HG03095 (cell line): ENCODE measurements at regions not wholly inside any gene's neighbourhood (a gene's known extent, or its start where the extent isn't known, plus 50 kb on each side); places are given as distances from the start of the nearest gene placed in this dataset.
"Not testable (repeated sequence)": the region's sequence is repeated elsewhere in the genome, so short reads cannot be mapped to it uniquely, and the experiment has no call there.

Experiments
- ATAC-seq: cut with Tn5 transposase; IDR thresholded peaks from one replicate; pipeline ENCODE4 v1.9.1; 2021; ENCODE audit warnings: moderate library complexity; ENCODE audit not compliant: unreplicated experiment

DNA sequence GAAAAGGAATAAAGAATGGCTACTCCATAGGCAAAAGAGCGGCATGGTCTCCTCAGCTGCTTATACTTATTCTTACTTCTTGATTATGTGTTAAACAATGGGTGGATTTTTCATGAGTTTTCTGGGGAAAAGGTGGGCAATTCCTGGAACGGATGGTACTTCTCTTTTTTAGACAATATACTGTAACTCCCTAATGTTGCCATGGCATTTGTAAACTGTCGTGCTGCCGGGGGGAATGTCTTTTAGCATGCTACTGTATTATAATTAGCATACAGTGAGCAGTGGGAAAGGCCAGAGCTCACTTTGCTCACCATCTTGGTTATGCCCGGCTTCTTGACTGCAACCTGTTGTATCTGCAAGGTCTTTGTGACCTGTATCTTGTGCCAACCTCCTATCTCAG is 372.1 kb upstream of the AKR1E2 start:
- ATAC-seq, result no peak

DNA sequence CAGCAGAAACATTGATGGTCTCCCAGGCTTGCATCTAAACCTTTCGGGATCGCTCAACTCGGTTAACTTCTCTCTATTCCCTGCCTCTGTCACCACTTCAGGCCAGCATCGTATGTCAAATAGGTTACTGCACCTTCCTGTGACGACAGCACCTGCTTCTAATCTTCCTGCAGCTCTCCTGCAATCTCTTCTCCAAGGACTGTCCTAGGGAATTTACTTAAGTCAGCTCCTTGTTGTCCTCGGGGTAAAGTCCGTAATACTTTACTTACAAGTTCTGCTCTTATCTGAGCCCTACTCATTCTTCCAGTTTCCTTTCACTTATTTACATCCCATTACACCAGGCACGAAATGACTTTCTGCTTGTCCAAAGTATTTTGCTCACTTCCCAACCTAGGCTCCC is 372.7 kb upstream of the AKR1E2 start:
- no peak for ATAC-seq

DNA sequence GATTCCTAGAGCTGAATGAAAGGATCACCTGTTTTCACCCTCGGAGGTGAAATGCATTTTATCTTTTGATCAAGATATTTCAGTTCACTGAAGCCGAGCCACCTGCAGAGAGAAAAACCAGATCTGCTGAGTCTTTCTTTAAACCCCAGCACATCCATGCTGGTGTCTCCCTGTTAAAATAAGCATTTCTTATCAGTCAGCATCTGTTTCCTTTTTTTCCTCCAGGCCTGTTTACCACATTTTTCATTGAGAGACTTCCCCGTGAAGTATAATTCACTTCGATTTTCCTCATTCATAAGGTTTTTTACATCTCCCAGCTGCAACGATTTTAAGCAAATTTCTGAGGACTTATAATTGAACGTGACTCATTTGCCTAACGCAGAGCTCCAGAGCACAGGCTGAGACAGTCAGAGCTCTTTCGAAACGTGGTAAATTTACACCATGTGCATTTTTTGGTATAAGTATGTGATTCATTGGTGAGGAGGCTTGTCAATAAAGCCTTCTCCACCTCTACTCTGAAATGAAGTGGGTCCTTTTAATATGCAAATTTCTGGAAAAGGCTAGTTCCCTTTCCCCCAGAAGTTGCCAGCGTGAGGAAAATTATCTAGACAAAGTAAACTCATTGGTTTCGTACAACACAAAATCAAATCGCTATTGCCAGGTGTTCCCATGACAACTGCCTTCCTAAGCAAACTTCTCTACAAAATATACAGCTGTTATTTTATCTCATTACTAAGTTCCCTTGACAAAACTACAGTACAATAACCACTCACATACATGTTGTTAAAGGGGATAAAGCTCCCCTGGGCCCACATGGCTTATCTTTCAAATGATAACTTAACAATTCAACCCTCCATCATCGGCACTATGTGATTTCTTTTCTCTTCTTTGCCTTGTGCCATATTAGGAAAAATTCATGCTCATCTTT is 374.8 kb upstream of the AKR1E2 start:
- ATAC-seq, result no peak

DNA sequence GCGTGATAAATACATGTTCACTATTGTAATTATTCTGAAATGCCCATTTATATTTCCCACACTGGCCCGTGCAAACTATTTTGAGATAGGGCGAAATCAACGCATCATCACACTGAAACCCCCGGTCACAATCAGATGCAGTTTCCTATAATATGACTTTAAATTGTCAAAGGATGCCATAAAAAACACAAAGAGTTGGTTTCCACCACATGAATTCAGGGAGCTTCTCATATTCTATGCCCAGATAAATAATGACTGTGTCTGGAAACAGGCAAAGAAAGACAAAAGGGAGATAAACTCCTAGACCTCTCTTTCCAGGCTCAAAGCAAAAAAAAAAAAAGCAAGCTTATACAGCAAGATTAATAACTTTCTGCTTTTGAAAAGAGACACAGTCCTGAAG is 375.8 kb upstream of the AKR1E2 start:
- ATAC-seq, result no peak

DNA sequence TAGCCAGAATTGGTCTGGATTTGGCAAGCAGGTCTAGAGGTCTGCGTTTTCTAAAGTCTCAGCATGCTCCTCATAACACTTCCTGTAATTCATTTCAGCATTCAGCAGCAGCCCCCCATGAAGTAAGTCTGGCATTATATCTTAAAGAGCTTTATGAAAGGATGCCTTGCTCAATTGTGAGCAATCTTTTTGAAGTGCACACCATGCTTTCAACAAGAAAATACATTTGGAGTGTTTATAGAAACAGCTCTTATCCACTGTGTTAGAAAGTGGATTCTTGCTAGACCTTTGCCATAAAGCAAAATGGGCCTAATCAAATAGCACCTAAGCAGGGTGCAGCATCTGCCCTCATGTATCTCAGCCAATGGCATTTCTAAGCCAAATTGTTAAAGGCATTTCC is 378.0 kb upstream of the AKR1E2 start:
- no peak for ATAC-seq

DNA sequence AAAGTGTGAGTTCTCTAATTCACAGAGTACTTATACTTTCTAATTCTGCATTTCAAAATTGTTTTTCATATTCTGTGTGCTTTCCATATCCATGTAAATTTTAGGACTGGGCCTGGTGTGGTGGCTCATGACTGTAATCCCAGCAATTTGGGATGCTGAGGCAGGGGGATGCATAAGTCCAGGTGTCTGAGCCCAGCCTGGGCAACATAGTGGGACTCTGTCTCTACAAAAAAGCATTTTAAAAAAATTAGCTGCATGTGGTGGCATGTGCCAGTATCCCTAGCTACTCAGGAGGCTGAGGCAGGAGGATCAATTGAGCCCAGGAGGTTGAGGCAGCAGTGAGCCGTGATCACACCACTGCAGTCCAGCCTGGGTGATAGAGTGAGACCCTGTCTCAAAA is 382.6 kb upstream of the AKR1E2 start:
- no peak for ATAC-seq

DNA sequence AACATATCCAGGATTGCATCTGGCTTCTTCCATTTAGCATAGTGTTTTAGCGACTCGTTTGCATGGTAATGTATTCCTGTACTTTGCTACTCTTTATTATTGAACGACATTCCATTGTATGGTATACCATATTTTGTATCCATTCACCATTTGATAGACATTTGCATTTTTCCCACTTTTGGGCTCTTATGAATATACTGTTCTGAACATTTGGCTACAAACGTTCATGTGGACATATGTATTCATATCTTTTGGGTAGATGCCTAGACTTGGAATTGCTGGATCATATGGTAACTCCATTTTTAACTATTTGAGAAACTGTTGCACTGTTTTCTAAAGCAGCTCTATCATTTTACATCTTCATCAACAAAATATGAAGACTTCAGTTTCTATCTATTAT is 383.7 kb upstream of the AKR1E2 start:
- ATAC-seq, result no peak

DNA sequence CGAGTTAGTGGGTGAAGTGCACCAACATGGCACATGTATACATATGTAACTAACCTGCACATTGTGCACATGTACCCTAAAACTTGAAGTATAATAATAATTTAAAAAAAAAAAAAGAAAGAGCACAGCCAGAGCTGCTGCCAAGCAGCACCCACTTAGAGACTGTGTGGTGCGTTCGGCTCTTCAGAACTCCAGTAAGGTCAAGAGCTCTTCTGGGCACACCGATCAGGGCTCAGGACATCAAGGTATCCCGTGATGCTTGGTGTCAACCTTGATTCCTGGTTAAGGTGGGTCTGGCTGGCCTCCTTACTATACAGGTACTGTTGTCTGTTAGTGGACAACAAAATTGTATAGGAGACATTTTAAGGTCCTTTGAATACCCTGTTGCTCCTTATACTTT is 385.7 kb upstream of the AKR1E2 start:
- ATAC-seq, result no peak

DNA sequence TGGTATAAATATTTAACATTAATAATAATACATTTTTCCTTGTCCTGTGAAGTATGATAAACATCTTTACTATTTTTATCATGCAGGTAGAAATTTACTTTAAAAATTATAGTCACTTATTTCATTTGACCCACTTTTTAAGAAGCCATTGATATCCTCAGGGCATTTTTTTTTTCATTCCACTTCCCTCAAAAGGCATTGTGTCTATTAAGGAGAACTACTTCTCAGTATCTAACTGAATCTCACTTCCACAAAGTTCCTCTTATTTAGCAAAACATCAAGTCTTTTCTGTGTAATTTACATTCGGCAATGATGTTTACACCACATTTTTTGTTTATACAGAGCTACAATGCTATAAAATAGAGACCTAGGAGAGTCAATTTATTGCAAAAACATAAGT is 388.2 kb upstream of the AKR1E2 start:
- no peak for ATAC-seq

DNA sequence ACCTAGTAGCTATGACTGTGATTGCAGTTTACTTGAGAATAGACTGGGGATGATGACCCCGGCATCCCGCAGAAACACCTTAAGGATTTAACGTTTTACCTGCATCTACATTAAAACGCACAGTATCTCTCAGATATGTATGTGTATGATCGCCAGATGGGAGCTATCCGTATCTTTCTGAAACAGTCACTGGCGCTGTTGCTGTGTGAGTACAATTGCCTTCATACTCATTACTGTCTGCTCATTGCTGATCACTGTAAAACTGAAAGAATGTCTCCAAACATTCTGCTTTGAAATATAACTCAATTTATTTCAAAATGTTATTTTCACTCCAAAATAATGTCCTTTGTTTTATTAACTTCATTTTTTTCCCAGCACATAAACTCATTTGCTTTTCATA is 388.9 kb upstream of the AKR1E2 start:
- no peak for ATAC-seq

DNA sequence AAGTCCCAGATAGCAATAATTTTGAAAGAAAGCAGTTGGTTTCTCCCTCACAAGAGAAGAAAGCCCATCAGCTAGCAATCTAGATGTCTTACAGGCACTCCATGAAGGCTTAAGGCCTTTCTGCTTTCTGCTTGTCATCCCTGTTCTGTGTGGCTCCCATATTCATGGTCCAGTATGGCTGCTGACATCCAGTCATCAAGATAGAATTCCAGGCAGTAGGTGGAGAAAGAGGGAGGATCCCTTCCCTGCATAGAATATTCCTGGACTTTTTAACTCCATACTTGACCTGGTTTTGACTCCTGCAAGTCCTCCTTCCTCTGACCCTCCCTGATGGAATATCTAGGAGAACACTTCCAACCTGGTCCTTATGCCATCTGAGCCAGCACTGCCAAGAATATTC is 389.9 kb upstream of the AKR1E2 start:
- ATAC-seq, result no peak

DNA sequence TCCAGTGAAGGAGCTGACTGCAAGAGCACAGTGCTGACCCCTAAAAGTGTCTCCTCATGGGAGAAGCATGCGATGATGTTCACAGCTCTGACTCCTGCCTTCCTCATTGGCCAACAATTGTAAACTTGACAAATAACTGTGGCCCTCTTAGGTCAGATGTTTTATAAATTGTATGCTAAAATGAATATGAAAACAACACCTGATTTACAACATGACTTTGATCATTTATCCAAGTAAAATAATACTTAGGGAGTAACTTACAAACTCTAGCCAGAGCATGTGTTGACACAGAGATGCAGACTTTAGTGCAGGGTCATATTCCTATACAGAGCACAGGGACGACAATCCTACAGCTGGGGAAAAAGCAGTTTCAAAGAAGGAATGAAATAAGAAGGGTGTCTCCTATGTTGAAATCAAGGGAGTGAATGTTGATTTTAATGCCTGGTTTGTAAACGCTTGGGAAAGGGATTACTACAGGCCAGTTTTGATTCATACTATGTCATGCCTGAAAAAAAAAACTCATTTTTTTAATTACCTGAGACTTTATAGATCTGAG is 391.4 kb upstream of the AKR1E2 start:
- no peak for ATAC-seq

DNA sequence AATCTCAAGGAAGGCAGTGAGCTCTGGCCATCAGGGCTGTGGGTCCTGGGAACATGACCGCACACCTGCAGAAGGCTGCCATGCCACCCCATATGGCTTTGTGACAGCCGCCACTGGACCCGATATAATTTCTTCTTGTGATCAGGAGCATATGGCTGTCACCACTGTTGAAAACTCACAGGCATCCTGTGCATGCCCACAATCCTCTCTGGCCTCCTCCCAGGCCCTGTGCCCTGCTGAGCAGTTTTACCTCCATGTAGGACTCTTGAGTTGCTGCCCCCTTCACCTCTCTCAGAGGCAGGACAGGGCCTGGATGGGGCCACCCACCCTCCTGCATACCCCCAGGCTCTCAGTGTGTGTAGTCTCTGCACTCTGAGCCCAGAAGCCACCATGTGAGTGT is 391.9 kb upstream of the AKR1E2 start:
- ATAC-seq, result no peak

DNA sequence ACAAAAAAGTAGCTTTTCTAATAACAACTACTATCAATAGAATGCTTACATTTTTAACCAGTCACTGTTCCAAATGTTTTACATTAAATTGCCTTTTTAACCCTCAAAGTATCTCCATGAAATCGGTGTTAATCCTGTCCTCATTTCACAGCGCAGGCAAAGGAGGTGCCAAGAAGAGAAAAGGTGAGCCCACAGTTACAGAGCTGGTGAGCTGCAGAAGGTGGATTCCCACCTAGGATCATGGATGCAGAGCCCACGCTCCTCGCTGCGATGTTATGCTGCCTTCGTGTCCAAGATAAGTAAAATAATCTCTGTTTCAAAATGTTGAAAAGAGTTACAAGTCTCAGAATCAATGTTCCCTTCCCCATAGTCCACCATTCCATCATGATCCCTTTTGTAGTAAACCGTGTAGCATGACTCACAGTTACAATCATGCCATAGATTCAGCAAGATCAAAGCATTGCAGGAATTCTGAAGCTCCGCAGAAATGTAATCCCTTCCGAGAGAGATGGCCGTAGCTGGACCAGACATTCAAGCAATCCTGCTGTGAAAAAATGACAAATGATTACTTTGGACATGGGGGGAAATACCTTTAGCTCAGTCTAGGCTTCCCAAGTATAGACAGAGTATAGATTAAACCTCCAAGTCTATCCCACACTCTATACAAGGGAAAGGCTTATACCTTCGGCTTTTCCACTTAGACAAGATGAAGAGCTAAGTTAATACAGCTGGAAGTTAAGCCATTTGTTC is 394.7 kb upstream of the AKR1E2 start:
- no peak for ATAC-seq

DNA sequence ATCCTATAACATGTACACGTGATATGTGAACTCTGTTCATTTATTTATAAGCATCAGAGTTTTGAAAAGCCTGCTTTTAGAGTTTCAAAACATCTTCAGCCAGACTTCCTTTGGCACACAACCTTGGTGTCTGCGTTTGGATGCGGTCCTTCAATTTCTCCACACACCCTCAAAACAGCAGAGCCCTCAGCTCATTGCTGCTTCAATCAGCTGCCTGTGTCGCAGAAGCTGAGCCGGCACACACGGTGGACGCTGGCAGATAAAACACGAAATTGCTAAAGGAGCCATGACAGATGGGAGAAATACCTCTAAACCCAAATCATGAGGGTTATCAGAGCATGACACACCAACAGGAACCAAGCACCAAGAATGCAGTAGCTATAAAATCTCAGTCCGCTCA is 396.4 kb upstream of the AKR1E2 start:
- ATAC-seq, result no peak

DNA sequence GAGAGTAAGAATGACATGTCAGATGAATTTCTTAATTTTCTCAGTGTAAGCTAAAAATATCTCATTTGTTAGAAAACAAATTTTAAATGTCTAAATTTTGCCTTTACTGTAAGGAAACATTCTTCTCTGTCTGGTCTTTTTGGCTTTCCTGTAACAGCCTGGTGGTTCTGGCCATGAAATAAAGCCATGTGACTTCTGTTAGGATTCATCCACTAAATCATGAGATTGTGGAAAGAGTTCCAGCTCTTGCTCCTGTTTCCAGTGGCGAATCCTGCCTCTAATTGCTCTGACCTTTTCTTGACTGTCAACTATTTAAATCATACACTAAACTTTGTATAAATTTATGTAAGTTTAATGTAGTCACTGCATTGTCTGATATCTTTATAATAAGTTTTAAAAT is 398.5 kb upstream of the AKR1E2 start:
- ATAC-seq, result no peak

DNA sequence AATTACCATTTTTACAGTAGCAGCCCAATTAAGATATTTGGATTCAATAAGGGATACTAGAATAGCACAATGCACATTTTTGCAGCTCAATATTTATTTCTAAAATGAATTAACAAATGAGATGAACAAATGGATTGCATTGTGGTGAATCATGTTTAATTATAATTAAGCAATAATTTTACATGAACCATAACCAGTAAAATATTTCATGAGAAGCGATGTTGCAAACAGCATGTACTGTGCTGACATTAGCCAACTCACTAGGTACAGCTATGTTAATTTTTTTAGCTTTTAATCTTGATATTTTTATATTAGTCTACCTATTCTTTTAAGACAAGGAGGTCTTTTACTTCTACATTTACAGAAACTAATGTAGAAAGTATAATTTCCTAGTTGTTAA is 399.1 kb upstream of the AKR1E2 start:
- ATAC-seq, result no peak

DNA sequence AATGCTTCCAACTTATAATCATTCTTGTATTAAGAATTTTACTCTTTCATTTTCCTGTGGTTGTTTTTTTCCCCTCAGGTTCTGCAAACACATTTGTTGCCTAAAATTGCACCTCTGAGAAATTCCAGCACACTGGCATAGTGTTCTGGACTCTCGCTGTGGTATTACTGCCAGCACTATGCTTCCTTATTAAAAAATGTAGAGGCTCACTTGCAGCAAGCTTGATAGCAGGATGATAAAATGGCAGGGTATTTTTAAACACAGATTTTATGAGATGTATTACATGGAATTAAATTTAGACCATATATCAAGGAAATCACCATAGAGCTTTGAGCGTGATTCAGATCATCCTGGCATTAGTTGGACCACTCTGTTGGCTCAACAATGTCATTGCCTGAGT is 416.7 kb upstream of the AKR1E2 start:
- ATAC-seq, result no peak

DNA sequence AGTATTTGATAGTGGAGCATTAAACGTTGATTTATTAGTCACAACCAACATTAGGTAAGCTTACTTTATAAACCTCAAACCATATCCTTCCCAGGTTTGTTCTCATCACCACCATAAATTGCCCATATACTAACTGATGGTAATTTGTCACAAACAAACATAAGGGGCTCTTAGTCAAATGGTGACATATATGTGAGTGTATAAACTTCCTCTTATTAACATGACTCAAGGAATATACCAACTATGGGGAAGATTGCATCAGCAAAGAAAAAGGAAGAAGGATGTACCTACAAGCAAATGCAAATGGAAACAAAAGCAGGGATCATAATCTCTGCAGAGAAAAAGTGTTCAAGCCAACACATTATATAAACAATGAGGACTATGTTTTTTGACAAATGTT is 418.2 kb upstream of the AKR1E2 start:
- no peak for ATAC-seq

DNA sequence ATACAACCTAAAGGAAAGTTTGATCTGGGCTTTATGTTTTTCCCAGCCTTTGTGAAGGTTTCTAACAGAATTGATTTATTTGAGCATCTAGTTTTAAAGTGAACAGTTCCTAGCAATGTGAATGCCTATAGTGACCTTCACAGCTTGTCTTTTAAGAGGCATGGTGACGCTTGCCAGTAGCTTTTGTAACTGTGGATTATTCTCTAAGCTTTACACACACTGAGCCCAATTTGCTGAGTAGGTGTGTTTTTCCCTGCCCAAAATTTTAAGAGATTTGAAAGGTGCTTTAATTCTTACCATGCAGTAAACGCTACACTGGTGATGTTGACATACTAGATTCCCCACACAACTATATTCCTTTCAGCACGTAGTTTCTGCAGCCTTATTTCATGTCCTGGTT is 420.2 kb upstream of the AKR1E2 start:
- no peak for ATAC-seq

DNA sequence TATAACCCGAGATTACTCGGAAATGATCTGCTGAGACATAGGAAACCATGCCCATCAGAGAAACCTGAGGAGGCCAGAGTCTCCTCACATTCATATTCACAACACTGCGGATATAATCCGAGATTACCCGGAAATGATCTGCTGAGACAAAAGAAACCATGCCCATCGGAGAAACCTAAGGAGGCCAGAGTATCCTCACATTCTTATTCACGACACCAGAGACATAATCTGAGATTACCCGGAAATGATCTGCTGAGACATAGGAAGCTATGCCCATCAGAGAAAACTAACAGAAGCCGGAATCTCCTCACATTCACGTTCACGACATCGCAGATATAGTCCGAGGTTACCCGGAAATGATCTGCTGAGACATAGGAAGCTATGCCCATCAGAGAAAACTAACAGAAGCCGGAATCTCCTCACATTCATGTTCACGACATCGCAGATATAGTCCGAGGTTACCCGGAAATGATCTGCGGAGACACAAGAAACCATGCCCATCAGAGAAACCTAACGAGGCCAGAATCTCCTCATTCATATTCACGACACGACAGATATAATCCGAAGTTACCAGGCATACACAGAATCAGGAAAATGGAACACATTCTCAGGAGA is 422.3 kb upstream of the AKR1E2 start:
- ATAC-seq, result no peak

DNA sequence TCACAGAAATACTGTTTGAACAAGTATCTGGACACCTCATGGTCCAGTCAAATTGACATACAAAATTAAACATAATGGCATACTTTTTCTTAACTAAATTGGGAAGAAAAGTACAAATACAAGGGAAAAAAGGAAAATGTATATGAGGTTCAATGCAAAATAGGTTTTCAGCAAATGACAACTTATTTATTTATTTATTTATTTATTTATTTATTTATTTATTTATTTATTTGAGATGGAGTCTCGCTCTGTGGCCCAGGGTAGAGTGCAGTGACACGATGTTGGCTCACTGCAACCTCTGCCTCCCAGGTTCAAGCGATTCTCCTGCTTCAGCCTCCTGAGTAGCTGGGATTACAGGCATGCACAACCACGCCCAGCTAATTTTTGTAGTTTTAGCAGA is 424.9 kb upstream of the AKR1E2 start:
- ATAC-seq, result not testable (repeated sequence)
